ENCODE measurements at regions not wholly inside any gene's neighbourhood (a gene's known extent, or its start where the extent isn't known, plus 50 kb on each side); places are given as distances from the start of the nearest gene placed in this dataset.

DNA sequence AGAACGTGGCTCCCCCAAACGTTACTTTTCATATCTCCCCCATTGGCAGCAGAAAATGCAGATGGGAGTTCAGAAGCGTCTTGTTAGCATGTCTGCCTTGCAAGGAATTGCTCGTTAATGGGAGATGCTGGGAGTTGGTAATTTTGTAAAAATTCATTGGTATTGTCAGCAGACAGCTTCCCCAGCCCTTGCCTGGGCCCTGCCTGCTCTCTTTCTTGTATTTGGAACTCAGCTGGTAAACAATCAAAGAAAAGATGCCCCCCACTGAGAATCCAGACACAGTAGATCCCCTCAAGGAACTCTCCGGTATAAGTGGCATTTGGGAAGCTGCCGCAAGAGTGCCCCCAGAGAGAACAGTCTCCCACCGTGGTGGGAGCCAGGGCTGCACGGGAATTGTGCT lies 94.4 kb upstream of the IGSF21 start (continued):
- TF ChIP-seq PATZ1 (CRISPR knock-in tag; IDR thresholded peaks at IDR 0.05; ENCODE audit: borderline replicate concordance) (no peak), RARB (CRISPR knock-in tag; IDR thresholded peaks at IDR 0.05) (no peak), GLIS3 (CRISPR knock-in tag; IDR thresholded peaks at IDR 0.05) (no peak), POU6F1 (CRISPR knock-in tag; IDR thresholded peaks at IDR 0.05; ENCODE audit: borderline replicate concordance, low read depth) (no peak), ZFP30 (CRISPR knock-in tag; IDR thresholded peaks at IDR 0.05) (no peak), ZC3H10 (CRISPR knock-in tag; IDR thresholded peaks at IDR 0.05) (no peak), OSR1 (CRISPR knock-in tag; IDR thresholded peaks at IDR 0.05) (no peak), ARNTL (CRISPR knock-in tag; IDR thresholded peaks at IDR 0.05; ENCODE audit: borderline replicate concordance, low read depth) (no peak)

DNA sequence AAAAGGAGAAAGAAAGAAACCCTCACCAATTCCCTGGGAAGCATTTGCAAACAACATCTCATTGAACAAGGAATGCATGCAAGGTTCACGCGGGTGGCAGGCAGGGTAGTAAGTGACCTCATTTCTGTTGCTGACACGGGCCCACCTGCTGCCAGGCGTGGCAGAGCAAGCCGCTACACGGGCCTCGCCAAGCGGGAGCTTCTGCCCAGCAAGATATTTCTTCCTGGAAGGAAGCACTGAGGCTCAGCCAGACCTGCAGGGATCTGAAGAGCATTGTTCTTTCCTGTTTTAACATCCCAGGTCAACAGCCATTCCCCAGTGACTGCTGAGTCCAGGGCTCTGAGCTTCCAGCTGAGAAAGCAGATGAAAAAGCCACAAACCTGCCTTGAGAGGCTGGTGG lies 91.9 kb upstream of the IGSF21 start:
- no peak for TF ChIP-seq ZNF70 (CRISPR knock-in tag; IDR thresholded peaks at IDR 0.05)
- no peak for TF ChIP-seq ESRRG (CRISPR knock-in tag; IDR thresholded peaks at IDR 0.05)
- TF ChIP-seq CSDC2 (CRISPR knock-in tag; IDR thresholded peaks at IDR 0.05) = no peak
- TF ChIP-seq PPARA (CRISPR knock-in tag; IDR thresholded peaks at IDR 0.05; ENCODE audit: borderline replicate concordance) = no peak
- no peak for TF ChIP-seq CREB5 (CRISPR knock-in tag; IDR thresholded peaks at IDR 0.05; ENCODE audit: low read depth)

DNA sequence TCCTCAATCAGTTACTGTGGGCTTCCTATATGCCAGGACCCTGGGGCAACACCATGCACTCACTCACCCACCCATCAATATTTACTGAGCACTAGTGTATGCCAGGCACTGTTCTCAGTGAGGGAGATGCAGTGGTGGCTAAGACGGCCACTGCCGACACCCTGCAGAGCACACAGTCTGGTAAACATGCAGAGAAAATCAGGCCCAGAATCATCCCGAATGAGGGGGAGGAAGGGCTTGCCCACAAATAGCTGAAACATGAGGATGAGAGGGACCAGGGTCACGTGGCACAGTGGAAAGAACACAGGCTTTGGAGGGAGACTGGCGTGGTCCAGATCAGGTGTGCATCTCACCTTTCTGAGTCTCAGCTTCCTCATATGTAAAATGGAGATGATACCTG lies 89.2 kb upstream of the IGSF21 start:
- TF ChIP-seq, protein P1, sequence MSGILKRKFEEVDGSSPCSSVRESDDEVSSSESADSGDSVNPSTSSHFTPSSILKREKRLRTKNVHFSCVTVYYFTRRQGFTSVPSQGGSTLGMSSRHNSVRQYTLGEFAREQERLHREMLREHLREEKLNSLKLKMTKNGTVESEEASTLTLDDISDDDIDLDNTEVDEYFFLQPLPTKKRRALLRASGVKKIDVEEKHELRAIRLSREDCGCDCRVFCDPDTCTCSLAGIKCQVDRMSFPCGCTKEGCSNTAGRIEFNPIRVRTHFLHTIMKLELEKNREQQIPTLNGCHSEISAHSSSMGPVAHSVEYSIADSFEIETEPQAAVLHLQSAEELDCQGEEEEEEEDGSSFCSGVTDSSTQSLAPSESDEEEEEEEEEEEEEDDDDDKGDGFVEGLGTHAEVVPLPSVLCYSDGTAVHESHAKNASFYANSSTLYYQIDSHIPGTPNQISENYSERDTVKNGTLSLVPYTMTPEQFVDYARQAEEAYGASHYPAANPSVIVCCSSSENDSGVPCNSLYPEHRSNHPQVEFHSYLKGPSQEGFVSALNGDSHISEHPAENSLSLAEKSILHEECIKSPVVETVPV (CRISPR knock-in tag; IDR thresholded peaks at IDR 0.05) = no peak
- TF ChIP-seq TOX (CRISPR knock-in tag; IDR thresholded peaks at IDR 0.05; ENCODE audit: borderline replicate concordance) (no peak), ZFP30 (CRISPR knock-in tag; IDR thresholded peaks at IDR 0.05) (no peak), CSDC2 (CRISPR knock-in tag; IDR thresholded peaks at IDR 0.05) (no peak)
- TF ChIP-seq, protein P2, sequence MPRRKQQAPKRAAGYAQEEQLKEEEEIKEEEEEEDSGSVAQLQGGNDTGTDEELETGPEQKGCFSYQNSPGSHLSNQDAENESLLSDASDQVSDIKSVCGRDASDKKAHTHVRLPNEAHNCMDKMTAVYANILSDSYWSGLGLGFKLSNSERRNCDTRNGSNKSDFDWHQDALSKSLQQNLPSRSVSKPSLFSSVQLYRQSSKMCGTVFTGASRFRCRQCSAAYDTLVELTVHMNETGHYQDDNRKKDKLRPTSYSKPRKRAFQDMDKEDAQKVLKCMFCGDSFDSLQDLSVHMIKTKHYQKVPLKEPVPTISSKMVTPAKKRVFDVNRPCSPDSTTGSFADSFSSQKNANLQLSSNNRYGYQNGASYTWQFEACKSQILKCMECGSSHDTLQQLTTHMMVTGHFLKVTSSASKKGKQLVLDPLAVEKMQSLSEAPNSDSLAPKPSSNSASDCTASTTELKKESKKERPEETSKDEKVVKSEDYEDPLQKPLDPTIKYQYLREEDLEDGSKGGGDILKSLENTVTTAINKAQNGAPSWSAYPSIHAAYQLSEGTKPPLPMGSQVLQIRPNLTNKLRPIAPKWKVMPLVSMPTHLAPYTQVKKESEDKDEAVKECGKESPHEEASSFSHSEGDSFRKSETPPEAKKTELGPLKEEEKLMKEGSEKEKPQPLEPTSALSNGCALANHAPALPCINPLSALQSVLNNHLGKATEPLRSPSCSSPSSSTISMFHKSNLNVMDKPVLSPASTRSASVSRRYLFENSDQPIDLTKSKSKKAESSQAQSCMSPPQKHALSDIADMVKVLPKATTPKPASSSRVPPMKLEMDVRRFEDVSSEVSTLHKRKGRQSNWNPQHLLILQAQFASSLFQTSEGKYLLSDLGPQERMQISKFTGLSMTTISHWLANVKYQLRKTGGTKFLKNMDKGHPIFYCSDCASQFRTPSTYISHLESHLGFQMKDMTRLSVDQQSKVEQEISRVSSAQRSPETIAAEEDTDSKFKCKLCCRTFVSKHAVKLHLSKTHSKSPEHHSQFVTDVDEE (CRISPR knock-in tag; IDR thresholded peaks at IDR 0.05) = no peak
- no peak for ATAC-seq

More for the DNA sequence above, 91.9 kb upstream of the IGSF21 start:
- no peak for ATAC-seq

DNA sequence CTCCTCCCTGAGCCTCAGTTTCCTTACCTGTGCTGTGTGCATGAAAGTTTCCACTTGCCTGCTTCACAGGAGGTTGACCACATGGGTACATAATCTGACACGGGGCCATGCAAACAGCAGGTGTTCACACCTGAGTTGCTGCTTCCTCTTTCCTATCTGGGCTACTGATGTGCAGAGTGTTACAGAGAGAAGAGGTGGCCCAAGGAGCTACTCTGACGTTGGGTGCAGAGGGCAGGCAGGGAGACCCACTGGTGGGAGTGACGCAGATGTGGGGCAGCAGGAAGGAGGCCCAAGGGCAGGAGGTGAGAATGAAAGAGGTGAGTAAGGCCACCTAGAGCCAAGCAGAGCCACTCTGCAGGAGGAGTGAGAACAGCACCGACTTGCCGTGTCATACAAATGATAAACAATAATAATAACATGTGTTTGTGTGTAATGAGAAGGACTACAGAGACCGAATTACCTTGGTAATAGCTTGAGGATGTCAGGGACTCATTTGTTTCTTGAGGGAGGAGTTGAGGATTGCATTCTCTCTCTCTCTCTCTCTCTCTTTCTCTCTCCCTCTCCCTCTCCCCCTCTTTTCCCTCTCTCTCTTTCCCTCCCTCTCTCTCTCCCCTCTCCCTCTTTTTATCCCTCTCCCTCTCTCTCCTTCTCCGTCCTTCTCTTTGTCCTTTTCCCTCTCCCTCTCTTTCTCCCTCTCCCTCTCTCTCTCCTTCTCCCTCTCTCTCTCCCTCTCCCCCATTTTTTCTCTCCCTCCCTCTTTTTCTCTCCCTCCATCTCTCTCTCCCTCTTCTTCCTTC lies 87.4 kb upstream of the IGSF21 start:
- ATAC-seq = no peak
- TF ChIP-seq ISL1 (CRISPR knock-in tag; IDR thresholded peaks at IDR 0.05) = no peak
- TF ChIP-seq PPARA (CRISPR knock-in tag; IDR thresholded peaks at IDR 0.05; ENCODE audit: borderline replicate concordance) = no peak
- TF ChIP-seq, protein P2 (CRISPR knock-in tag; IDR thresholded peaks at IDR 0.05) = no peak
- TF ChIP-seq ARNTL (CRISPR knock-in tag; IDR thresholded peaks at IDR 0.05; ENCODE audit: borderline replicate concordance, low read depth) = no peak
- TF ChIP-seq CREB5 (CRISPR knock-in tag; IDR thresholded peaks at IDR 0.05; ENCODE audit: low read depth) = no peak
- TF ChIP-seq ZNF565 (CRISPR knock-in tag; conservative IDR thresholded peaks at IDR 0.05; ENCODE audit: low read depth) = no peak
- TF ChIP-seq BACH2 (CRISPR knock-in tag; IDR thresholded peaks at IDR 0.05; ENCODE audit: borderline replicate concordance) = no peak
- TF ChIP-seq TCF4 (CRISPR knock-in tag; IDR thresholded peaks at IDR 0.05; ENCODE audit: borderline replicate concordance) = no peak
- no peak for TF ChIP-seq CSDC2 (CRISPR knock-in tag; IDR thresholded peaks at IDR 0.05)
- TF ChIP-seq SNAI2 (CRISPR knock-in tag; IDR thresholded peaks at IDR 0.05) = no peak
- no peak for TF ChIP-seq ZNF8 (CRISPR knock-in tag; IDR thresholded peaks at IDR 0.05)
- no peak for TF ChIP-seq GLIS3 (CRISPR knock-in tag; IDR thresholded peaks at IDR 0.05)
- no peak for TF ChIP-seq TOX (CRISPR knock-in tag; IDR thresholded peaks at IDR 0.05; ENCODE audit: borderline replicate concordance)
